Vagina (tissue), 2 donors: ENCODE measurements at regions not wholly inside any gene's neighbourhood (a gene's known extent, or its start where the extent isn't known, plus 50 kb on each side); places are given as distances from the start of the nearest gene placed in this dataset.

ENCODE experiments used
- DNase-seq, 2 donors: peaks; one replicate each; pipeline ENCODE4 v3.0.0-alpha.2; 2017; ENCODE audit errors: extremely low spot score in 2 of 2
- H3K27ac ChIP-seq: fragments of 200-600 bp; sonication (generic); one replicate; pipeline ENCODE4 v1.5.1; 2019
- H3K27me3 ChIP-seq: fragments of 200-600 bp; sonication (generic); one replicate; pipeline ENCODE4 v1.5.1; 2019
- H3K36me3 ChIP-seq, 2 donors: fragments of 200-600 bp; sonication (generic); one replicate each; pipeline ENCODE4 v1.5.1; 2017 to 2019
- H3K4me1 ChIP-seq: fragments of 200-600 bp; sonication (generic); one replicate; pipeline ENCODE4 v1.5.1; 2019
- H3K4me3 ChIP-seq, 2 donors: fragments of 200-600 bp; sonication (generic); 1 replicate in 1 of 2; 2 replicates in 1 of 2; pipeline ENCODE4 v1.5.1; 2016 to 2019
- H3K9me3 ChIP-seq: fragments of 200-600 bp; sonication (generic); one replicate; pipeline ENCODE4 v1.5.1; 2019
- POLR2A ChIP-seq, 2 donors: fragments of 450-650 bp; IDR thresholded peaks; one replicate each; pipeline ENCODE4 v1.6.1; 2017; ENCODE audit warnings: antibody characterized with exemption in 2 of 2, mild to moderate bottlenecking in 2 of 2, moderate library complexity in 2 of 2
- POLR2AphosphoS5 ChIP-seq, 2 donors: sonication (generic); formaldehyde crosslinking; IDR thresholded peaks; one replicate each; pipeline ENCODE4 v1.9.0; 2017; ENCODE audit warnings: antibody characterized with exemption in 2 of 2, mild to moderate bottlenecking in 2 of 2, low read depth in 1 of 2; ENCODE audit not compliant: insufficient read depth in 1 of 2
- intact Hi-C: fragments of 100-400 bp; cut with DNase I; formaldehyde crosslinking; loops from one replicate; pipeline ENCODE4 v1.15.1; 2023
- TF ChIP-seq, protein P1 (sequence below), 3 experiments: fragments of 450-650 bp in 2 of 3; fragments of 200-600 bp in 1 of 3; sonication (generic) in 1 of 3; IDR thresholded peaks; one replicate each; pipeline ENCODE4 v1.5.1; 2017 to 2019; ENCODE audit warnings: antibody characterized with exemption in 3 of 3, mild to moderate bottlenecking in 2 of 3, moderate library complexity in 2 of 3

DNA sequence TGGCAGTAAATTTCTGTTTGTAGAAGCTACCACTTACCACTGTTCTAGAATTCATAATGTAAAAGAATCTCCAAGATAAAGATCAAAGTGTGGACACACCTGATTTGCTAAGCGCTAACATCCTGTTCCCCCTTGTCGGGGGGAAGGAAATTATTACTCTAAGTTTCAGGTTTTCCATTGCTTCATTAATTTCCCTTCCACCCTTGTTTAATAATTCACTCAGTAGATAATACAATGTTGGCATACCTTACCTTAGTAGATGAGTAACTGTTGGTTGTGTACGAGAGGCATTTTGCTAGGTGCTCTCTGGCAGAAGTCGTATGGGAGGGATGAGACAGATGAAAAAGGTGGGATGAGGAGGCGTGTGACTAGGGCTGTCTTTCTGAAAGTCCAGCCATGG lies 641.2 kb upstream of the ARRDC4 start:
- intact Hi-C loops: no loop called here

DNA sequence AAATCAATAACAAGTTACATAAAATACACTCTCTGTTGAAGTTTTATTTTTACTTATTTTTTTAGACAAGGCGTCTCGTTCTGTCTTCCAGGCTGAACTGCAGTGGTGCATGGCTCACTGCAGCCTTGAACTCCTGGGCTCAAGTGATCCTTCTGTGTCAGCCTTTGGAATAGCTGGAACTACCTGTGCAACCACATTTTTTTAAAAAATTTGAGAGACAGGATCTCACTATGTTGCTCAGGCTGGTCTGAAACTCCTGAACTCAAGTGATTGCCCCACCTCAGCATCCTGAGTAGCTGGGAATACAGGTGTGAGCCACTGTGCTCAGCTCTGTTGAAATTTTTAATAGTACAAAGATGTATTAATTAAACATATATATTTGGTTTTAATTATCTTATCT lies 614.3 kb upstream of the ARRDC4 start:
- Histone ChIP-seq H3K36me3 (no peaks in the 10 kb centered on the region), H3K9me3 (no peaks in the 10 kb centered on the region), H3K27ac (no peak overlapping the region), H3K4me1 (no peaks in the 10 kb centered on the region), H3K4me3 (no peak overlapping the region), H3K27me3 (no peaks in the 10 kb centered on the region)
- intact Hi-C loops: no loop called here
- DNase-seq: no peak
- TF ChIP-seq POLR2AphosphoS5 (IDR thresholded peaks at IDR 0.05; ENCODE audit: insufficient read depth in 1 of 2, low read depth in 1 of 2) (no peak), POLR2A (IDR thresholded peaks at IDR 0.05) (no peak)
- TF ChIP-seq, protein P1, sequence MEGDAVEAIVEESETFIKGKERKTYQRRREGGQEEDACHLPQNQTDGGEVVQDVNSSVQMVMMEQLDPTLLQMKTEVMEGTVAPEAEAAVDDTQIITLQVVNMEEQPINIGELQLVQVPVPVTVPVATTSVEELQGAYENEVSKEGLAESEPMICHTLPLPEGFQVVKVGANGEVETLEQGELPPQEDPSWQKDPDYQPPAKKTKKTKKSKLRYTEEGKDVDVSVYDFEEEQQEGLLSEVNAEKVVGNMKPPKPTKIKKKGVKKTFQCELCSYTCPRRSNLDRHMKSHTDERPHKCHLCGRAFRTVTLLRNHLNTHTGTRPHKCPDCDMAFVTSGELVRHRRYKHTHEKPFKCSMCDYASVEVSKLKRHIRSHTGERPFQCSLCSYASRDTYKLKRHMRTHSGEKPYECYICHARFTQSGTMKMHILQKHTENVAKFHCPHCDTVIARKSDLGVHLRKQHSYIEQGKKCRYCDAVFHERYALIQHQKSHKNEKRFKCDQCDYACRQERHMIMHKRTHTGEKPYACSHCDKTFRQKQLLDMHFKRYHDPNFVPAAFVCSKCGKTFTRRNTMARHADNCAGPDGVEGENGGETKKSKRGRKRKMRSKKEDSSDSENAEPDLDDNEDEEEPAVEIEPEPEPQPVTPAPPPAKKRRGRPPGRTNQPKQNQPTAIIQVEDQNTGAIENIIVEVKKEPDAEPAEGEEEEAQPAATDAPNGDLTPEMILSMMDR (IDR thresholded peaks at IDR 0.05): no peak

More for the DNA sequence above, 641.2 kb upstream of the ARRDC4 start:
- H3K9me3 ChIP-seq: no peaks in the 10 kb centered on the region
- TF ChIP-seq POLR2A (IDR thresholded peaks at IDR 0.05) (no peak), POLR2AphosphoS5 (IDR thresholded peaks at IDR 0.05; ENCODE audit: insufficient read depth in 1 of 2, low read depth in 1 of 2) (no peak)
- TF ChIP-seq, protein P1 (IDR thresholded peaks at IDR 0.05): no peak
- H3K4me3 ChIP-seq: no peak overlapping the region
- DNase-seq: no peak
- no peaks in the 10 kb centered on the region for H3K4me1 ChIP-seq
- no peaks in the 10 kb centered on the region for H3K27me3 ChIP-seq
- H3K27ac ChIP-seq: no peak overlapping the region
- H3K36me3 ChIP-seq: no peaks in the 10 kb centered on the region

DNA sequence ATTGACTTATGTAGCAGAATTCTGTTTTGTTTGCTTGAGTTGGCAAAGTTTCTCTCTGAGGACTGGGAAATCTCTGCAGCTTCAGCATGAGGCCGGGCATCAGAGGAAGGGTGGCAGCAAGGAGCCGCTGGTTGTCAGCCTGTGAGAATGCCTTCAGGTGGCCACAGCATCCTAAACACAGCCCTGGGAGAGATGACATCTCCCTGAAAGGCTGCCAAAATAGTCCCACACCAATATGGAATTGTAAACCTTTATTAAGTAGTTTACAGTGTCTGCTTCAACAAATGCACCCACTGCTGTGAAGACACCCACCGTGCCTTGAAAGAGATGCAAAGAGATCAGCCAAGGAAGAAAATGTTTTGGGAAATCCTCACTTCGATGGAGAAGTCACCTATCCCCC lies 609.7 kb upstream of the ARRDC4 start:
- intact Hi-C loops: no loop called here

DNA sequence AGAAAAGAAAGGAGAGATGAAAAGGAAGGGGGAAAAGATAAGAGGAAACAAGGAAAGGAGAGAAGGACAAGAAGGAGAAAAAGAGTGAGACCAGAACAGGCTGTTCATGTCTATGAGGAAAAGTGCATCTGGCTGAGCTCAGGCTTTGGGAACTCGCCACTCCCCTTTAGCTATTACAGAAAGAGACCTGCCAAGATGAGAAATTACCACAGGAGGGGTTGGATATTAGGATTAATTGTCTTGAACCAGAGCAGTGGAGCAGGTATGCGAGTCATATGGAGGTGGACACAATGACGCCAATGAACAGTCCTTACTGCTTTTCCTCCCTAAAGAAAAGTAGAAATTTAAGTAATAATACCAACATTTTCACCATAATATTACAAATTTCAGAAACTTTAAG lies 577.0 kb upstream of the ARRDC4 start:
- H3K27me3 ChIP-seq: no peaks in the 10 kb centered on the region
- no peaks in the 10 kb centered on the region for H3K36me3 ChIP-seq
- H3K9me3 ChIP-seq: no peaks in the 10 kb centered on the region
- H3K4me1 ChIP-seq: no peaks in the 10 kb centered on the region
- no peak overlapping the region for H3K27ac ChIP-seq
- intact Hi-C loops: no loop called here
- TF ChIP-seq, protein P1 (IDR thresholded peaks at IDR 0.05): no peak
- TF ChIP-seq POLR2A (IDR thresholded peaks at IDR 0.05): no peak
- TF ChIP-seq POLR2AphosphoS5 (IDR thresholded peaks at IDR 0.05; ENCODE audit: insufficient read depth in 1 of 2, low read depth in 1 of 2): no peak
- no peak overlapping the region for H3K4me3 ChIP-seq
- DNase-seq: no peak

More for the DNA sequence above, 609.7 kb upstream of the ARRDC4 start:
- H3K27ac ChIP-seq: no peak overlapping the region
- H3K4me3 ChIP-seq: no peak overlapping the region
- H3K27me3 ChIP-seq: no peaks in the 10 kb centered on the region
- H3K4me1 ChIP-seq: no peaks in the 10 kb centered on the region
- TF ChIP-seq POLR2A (IDR thresholded peaks at IDR 0.05) (no peak), POLR2AphosphoS5 (IDR thresholded peaks at IDR 0.05; ENCODE audit: insufficient read depth in 1 of 2, low read depth in 1 of 2) (no peak)
- TF ChIP-seq, protein P1 (IDR thresholded peaks at IDR 0.05): no peak
- H3K36me3 ChIP-seq: no peaks in the 10 kb centered on the region
- no peak for DNase-seq
- no peaks in the 10 kb centered on the region for H3K9me3 ChIP-seq

DNA sequence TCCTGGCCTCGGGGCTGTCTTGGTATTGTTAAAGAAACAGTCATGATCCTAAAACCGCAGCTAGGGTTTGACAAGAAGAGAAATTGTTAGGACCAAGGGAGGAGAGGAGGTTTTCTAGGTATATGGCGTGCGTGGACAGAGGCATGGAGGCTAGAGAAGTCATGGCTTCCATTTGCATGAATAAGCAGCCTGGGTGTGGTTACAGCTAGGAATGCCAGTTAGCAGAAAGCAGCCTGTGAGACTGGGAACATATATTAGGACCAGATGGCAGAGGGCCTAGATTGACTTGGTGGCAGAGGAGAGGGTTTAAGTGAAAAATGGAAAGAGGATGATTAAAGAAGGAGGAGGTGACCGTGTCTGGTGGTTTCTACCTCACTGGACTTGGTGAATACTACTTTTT lies 573.6 kb upstream of the ARRDC4 start:
- DNase-seq: no peak
- TF ChIP-seq POLR2AphosphoS5 (IDR thresholded peaks at IDR 0.05; ENCODE audit: insufficient read depth in 1 of 2, low read depth in 1 of 2): no peak
- TF ChIP-seq, protein P1 (IDR thresholded peaks at IDR 0.05): no peak
- no peak for TF ChIP-seq POLR2A (IDR thresholded peaks at IDR 0.05)
- Histone ChIP-seq H3K27ac (no peak overlapping the region), H3K9me3 (no peaks in the 10 kb centered on the region), H3K4me1 (no peaks in the 10 kb centered on the region), H3K27me3 (no peaks in the 10 kb centered on the region), H3K36me3 (no peaks in the 10 kb centered on the region), H3K4me3 (no peak overlapping the region)
- intact Hi-C loops: no loop called here
